Mesodermal cell (in vitro differentiated cells): ENCODE measurements at regions not wholly inside any gene's neighbourhood (a gene's known extent, or its start where the extent isn't known, plus 50 kb on each side); places are given as distances from the start of the nearest gene placed in this dataset.
"Not testable (repeated sequence)": the region's sequence is repeated elsewhere in the genome, so short reads cannot be mapped to it uniquely, and the experiment has no call there.

Source experiments
- H3K27ac ChIP-seq: 2 replicates; pipeline ENCODE4 v1.7.0; 2013; ENCODE audit warnings: mild to moderate bottlenecking, low read depth, low read length, moderate library complexity; ENCODE audit not compliant: severe bottlenecking
- H3K36me3 ChIP-seq: 2 replicates; pipeline ENCODE4 v1.7.1; 2013; ENCODE audit warnings: mild to moderate bottlenecking, low read length, moderate library complexity; ENCODE audit not compliant: control insufficient read depth, insufficient read depth
- H3K4me1 ChIP-seq: one replicate; pipeline ENCODE4 v1.7.1; 2013; ENCODE audit warnings: mild to moderate bottlenecking, low read length; ENCODE audit not compliant: insufficient read depth, control insufficient read depth, poor library complexity, severe bottlenecking
- H3K4me3 ChIP-seq: 2 replicates; pipeline ENCODE4 v1.7.0; 2013; ENCODE audit warnings: low read length, control low read depth, mild to moderate bottlenecking; ENCODE audit not compliant: insufficient read depth, poor library complexity, severe bottlenecking; ENCODE audit errors: extremely low read depth
- H3K9me3 ChIP-seq: 2 replicates; pipeline ENCODE4 v1.7.1; 2013; ENCODE audit warnings: mild to moderate bottlenecking, low read length, moderate library complexity; ENCODE audit not compliant: control insufficient read depth
- WGBS, 2 experiments: methylation state at CpG; one replicate each; pipeline ENCODE4 v1.1.5; 2013; ENCODE audit warnings: missing lambda C conversion rate in 2 of 2; ENCODE audit not compliant: insufficient coverage in 2 of 2; 5-methylcytosine and 5-hydroxymethylcytosine counted together

- Histone ChIP-seq H3K27ac (no peak overlapping the region), H3K4me1 (no peaks in the 10 kb centered on the region), H3K4me3 (no peak overlapping the region), H3K36me3 (no peaks in the 10 kb centered on the region), H3K9me3 (no peaks in the 10 kb centered on the region)
- no CpG with 5 or more reads among the region's 3 CpGs for WGBS, 2 experiments
Observed at GRCh38 chr16:5302372-5303114, 204.9 kb upstream of the EEF2KMT start.

GRCh38 chr16:5298202-5298601 is 200.6 kb upstream of the EEF2KMT start:
- no CpG with 5 or more reads among the region's 3 CpGs for WGBS, 2 experiments
- Histone ChIP-seq H3K9me3 (no peaks in the 10 kb centered on the region), H3K36me3 (no peaks in the 10 kb centered on the region), H3K27ac (no peak overlapping the region), H3K4me3 (no peak overlapping the region), H3K4me1 (no peaks in the 10 kb centered on the region)

- H3K36me3 ChIP-seq, result no peaks in the 10 kb centered on the region
- no peak overlapping the region for H3K27ac ChIP-seq
- 54 to 65% methylated on average over 2 of the region's 3 CpGs for WGBS, 2 experiments
- H3K9me3 ChIP-seq, result no peaks in the 10 kb centered on the region
- H3K4me1 ChIP-seq, result no peaks in the 10 kb centered on the region
- no peak overlapping the region for H3K4me3 ChIP-seq
Observed at GRCh38 chr16:5296176-5296575, 198.6 kb upstream of the EEF2KMT start.

- not testable (repeated sequence) for H3K27ac ChIP-seq, H3K4me3 ChIP-seq, H3K36me3 ChIP-seq, H3K9me3 ChIP-seq, H3K4me1 ChIP-seq
- 73 to 90% methylated on average over 3 to 6 of the region's 8 CpGs for WGBS, 2 experiments
Observed at GRCh38 chr16:5295304-5295703, 197.7 kb upstream of the EEF2KMT start.

- H3K4me3 ChIP-seq, H3K4me1 ChIP-seq, H3K9me3 ChIP-seq, H3K36me3 ChIP-seq, H3K27ac ChIP-seq: not testable (repeated sequence)
- 100% methylated on average over 1 of the region's 2 CpGs for WGBS, 2 experiments
Observed at GRCh38 chr16:5282152-5282551, 184.6 kb upstream of the EEF2KMT start.

GRCh38 chr16:5257462-5257861 is 159.9 kb upstream of the EEF2KMT start:
- WGBS, 2 experiments, result 61 to 89% methylated on average over 3 to 4 of the region's 11 CpGs
- H3K4me1 ChIP-seq, result no peaks in the 10 kb centered on the region
- no peak overlapping the region for H3K27ac ChIP-seq
- H3K4me3 ChIP-seq, result no peak overlapping the region
- H3K36me3 ChIP-seq, result no peaks in the 10 kb centered on the region
- no peaks in the 10 kb centered on the region for H3K9me3 ChIP-seq

GRCh38 chr16:5252791-5253190 is 155.2 kb upstream of the EEF2KMT start:
- Histone ChIP-seq H3K4me3 (no peak overlapping the region), H3K4me1 (no peaks in the 10 kb centered on the region)
- 33 to 34% methylated on average over 4 to 6 of the region's 7 CpGs for WGBS, 2 experiments

GRCh38 chr16:5247403-5247802 is 149.8 kb upstream of the EEF2KMT start:
- H3K4me1 ChIP-seq, H3K36me3 ChIP-seq, H3K27ac ChIP-seq, H3K9me3 ChIP-seq, H3K4me3 ChIP-seq: not testable (repeated sequence)
- WGBS, 2 experiments, result 86% methylated on average over 2 to 3 of the region's 4 CpGs

More at GRCh38 chr16:5252791-5253190, 155.2 kb upstream of the EEF2KMT start:
- no peaks in the 10 kb centered on the region for H3K9me3 ChIP-seq
- no peaks in the 10 kb centered on the region for H3K36me3 ChIP-seq
- no peak overlapping the region for H3K27ac ChIP-seq

GRCh38 chr16:5240278-5240626 is 142.7 kb upstream of the EEF2KMT start:
- peak overlapping the region; percentile 14 for H3K4me3 ChIP-seq
- H3K27ac ChIP-seq, H3K4me1 ChIP-seq, H3K9me3 ChIP-seq, H3K36me3 ChIP-seq: not testable (repeated sequence)
- no CpG with 5 or more reads among the region's 18 CpGs for WGBS, 2 experiments

- H3K4me3 ChIP-seq, result peak overlapping the region; percentile 14
- not testable (repeated sequence) for H3K36me3 ChIP-seq, H3K27ac ChIP-seq, H3K9me3 ChIP-seq, H3K4me1 ChIP-seq
- WGBS, 2 experiments, result 1 to 3% methylated on average over 8 to 27 of the region's 89 CpGs
Observed at GRCh38 chr16:5239472-5240277, 142.1 kb upstream of the EEF2KMT start.

- Histone ChIP-seq H3K9me3 (peaks cover 3% of the 10 kb centered on the region), H3K36me3 (no peaks in the 10 kb centered on the region), H3K4me3 (no peak overlapping the region), H3K27ac (no peak overlapping the region), H3K4me1 (no peaks in the 10 kb centered on the region)
- WGBS, 2 experiments, result 91 to 93% methylated on average over 7 of the region's 8 CpGs
Observed at GRCh38 chr16:5235119-5235518, 137.5 kb upstream of the EEF2KMT start.
